Astrocyte of the cerebellum (primary cell): ENCODE measurements at regions not wholly inside any gene's neighbourhood (a gene's known extent, or its start where the extent isn't known, plus 50 kb on each side); places are given as distances from the start of the nearest gene placed in this dataset.

Experiments used
- DNase-seq: peaks from one replicate; pipeline ENCODE4 v3.0.0-alpha.2; 2011; ENCODE audit warnings: low read depth
- H3K4me3 ChIP-seq: 2 replicates; pipeline ENCODE4 v1.5.1; 2011; ENCODE audit warnings: mild to moderate bottlenecking, low read depth, low read length, moderate library complexity
- in situ Hi-C: cut with HindIII; loops from 2 replicates; pipeline ENCODE4 v1.10.0; 2017; ENCODE audit warnings: low sequenced_read_pairs
- TF ChIP-seq, protein P1 (sequence below): IDR thresholded peaks from 2 replicates; pipeline ENCODE4 v1.5.1; 2012; ENCODE audit warnings: low read length, low read depth, moderate library complexity, mild to moderate bottlenecking; ENCODE audit errors: missing control alignments

DNA sequence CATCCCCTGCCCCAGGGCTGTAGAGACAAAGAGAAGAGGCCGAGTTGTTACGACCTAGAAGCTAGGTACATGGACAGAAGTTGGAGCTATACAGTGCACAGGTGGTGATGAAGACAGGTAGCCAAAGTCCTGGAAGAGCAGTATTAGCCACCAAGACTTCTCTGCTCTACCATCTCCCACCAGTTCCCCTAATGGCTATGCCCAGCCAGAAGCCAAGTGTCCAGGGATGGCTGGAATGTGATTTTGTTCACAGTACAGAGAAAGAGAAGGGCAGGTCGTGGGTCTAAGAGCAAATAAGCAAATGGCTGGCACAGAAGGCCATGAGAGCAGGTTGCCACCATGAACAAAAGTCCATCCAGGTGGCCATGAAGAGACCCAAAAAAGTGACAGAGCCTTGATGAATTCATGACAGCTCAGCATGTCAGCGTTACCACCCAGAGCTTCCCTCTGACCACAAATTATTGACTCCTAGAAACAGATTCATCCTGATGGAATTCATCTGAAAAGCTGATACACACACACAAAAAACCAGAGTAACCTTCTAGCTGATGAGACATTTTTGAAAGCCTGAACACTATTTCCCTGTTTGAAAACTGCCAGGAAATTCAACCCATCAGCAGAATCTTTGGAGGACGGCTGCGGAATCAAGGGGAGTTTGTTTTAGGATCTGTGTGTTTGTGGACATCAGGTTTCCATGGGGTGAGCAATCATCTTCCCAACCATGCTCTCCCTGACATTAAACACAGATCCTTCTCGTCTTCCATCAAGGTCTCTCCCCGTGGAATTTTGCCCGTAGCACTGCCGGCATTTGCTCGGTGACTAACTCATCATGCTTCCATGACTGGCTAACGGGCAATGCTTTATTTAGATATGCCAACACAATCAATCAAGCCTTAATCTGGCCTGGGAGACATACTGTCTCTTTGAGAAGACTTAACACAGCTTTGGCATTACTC lies 906.7 kb upstream of the AUTS2 start:
- in situ Hi-C loops = no loop called here
- no peak overlapping the region for H3K4me3 ChIP-seq
- peak; percentile 61 for DNase-seq
- TF ChIP-seq, protein P1, sequence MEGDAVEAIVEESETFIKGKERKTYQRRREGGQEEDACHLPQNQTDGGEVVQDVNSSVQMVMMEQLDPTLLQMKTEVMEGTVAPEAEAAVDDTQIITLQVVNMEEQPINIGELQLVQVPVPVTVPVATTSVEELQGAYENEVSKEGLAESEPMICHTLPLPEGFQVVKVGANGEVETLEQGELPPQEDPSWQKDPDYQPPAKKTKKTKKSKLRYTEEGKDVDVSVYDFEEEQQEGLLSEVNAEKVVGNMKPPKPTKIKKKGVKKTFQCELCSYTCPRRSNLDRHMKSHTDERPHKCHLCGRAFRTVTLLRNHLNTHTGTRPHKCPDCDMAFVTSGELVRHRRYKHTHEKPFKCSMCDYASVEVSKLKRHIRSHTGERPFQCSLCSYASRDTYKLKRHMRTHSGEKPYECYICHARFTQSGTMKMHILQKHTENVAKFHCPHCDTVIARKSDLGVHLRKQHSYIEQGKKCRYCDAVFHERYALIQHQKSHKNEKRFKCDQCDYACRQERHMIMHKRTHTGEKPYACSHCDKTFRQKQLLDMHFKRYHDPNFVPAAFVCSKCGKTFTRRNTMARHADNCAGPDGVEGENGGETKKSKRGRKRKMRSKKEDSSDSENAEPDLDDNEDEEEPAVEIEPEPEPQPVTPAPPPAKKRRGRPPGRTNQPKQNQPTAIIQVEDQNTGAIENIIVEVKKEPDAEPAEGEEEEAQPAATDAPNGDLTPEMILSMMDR = no peak

DNA sequence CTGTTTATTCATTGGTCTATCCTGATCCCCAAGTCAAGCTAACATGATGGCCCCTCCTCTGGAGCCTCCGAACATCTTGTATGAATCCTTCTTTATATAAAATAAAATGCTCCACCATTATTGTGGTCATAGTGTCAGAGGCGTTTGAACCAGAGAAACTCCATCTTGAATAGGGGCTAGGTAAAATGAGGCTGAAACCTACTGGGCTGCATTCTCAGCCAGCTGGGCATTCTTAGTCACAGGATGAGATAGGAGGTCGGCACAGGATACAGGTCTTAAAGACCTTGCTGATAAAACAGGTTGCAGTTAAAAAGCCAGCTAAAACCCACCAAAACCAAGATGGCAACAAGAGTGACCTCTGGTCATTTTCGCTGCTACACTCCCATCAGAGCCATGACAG lies 905.8 kb upstream of the AUTS2 start:
- in situ Hi-C loops = no loop called here
- TF ChIP-seq, protein P1 = no peak
- no peak overlapping the region for H3K4me3 ChIP-seq
- no peak for DNase-seq

DNA sequence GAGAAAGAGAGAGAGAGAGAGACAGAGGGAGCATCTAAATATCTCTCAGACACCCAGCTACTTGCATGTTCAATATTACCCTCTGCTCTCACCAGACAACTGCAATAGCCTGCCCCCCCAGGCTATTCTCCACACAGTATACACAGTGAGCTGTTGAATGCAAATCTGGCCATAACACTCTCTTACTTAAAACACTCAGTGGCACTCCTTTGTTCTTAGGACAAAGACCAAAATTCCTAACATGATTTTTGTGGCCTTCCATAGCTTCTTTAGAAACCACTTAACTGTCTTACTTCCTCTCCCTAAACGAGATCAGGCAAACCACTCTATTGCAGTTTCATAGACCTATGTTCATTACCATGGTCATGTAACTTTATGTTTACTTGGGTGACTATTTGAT lies 903.6 kb upstream of the AUTS2 start:
- no peak overlapping the region for H3K4me3 ChIP-seq
- in situ Hi-C loops = no loop called here
- DNase-seq = peak; percentile 62
- TF ChIP-seq, protein P1 = no peak

DNA sequence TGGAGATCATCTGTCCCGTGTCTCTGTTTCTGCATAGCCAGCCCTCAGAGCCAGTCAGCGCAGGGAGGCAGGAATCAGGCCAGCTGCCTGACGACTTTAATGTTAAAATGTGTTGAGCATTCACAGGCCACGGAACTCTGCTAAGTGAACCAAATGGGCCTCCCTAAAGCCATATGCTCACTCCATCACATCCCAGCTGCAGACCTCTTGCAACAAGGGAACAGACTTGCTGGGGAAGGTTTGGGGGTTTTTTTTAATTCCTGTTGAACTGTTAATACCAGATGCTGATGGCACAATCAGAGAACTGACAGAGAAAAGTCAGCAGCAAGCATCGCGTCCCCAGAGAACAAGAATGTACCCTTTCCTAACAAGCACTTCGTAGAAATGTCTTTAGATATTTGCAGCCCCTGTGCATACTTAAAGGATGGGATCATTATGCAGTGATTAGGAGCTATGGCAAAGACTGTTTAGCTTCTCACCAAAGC lies 900.4 kb upstream of the AUTS2 start:
- in situ Hi-C loops = no loop called here
- H3K4me3 ChIP-seq = no peak overlapping the region
- DNase-seq = no peak
- TF ChIP-seq, protein P1 = no peak

DNA sequence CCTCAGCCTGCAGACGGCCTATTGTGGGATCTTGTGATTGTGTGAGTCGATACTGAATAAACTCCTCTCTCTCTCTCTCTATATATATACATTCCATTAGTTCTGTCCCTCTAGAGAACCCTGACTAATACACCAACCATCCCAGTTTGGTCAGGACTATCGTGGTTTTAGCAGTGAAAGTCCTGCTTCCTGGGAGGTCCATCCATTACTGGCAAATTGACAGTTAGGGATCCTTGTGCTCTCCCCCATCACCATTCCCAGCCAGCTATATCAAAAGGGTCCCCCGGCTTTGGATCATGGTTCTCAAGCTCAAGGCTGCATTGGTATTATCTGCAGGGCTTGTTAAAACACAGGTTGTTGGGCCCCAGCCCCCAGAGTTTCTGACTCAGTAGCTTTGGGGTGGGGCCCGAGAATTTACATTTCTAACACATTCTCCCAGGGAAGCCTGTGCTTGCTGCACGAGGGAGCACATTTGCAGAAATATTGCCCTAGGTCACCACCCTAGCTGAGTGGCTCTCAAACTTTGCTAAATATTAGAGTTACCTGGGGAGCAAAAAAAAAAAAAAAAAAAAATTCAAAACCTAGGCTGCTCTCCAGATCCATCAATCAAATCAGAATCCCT lies 899.1 kb upstream of the AUTS2 start:
- TF ChIP-seq, protein P1 = no peak
- no peak overlapping the region for H3K4me3 ChIP-seq
- DNase-seq = peak; percentile 88
- in situ Hi-C loops = no loop called here

DNA sequence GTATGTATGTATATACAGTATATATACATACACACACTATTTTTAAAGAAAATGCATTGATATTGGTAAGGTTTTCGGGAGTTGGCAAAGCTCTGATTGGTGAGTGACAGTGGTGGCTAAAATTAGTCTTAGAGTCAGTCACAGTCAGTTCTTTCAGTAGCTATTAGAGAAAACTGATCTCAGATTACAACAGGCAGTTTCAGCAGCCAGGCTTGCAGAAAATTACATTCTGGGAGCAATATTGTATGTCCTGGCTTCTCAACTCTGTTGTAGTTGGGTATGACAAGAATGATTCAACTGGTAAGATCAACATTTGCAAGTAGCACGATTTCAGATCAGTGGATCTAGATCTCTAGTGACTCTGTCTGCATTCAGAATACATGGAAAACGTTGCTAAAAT lies 897.9 kb upstream of the AUTS2 start:
- TF ChIP-seq, protein P1 = no peak
- DNase-seq = no peak
- H3K4me3 ChIP-seq = no peak overlapping the region
- in situ Hi-C loops = no loop called here
